ENCODE measurements at regions not wholly inside any gene's neighbourhood (a gene's known extent, or its start where the extent isn't known, plus 50 kb on each side); places are given as distances from the start of the nearest gene placed in this dataset.

DNA sequence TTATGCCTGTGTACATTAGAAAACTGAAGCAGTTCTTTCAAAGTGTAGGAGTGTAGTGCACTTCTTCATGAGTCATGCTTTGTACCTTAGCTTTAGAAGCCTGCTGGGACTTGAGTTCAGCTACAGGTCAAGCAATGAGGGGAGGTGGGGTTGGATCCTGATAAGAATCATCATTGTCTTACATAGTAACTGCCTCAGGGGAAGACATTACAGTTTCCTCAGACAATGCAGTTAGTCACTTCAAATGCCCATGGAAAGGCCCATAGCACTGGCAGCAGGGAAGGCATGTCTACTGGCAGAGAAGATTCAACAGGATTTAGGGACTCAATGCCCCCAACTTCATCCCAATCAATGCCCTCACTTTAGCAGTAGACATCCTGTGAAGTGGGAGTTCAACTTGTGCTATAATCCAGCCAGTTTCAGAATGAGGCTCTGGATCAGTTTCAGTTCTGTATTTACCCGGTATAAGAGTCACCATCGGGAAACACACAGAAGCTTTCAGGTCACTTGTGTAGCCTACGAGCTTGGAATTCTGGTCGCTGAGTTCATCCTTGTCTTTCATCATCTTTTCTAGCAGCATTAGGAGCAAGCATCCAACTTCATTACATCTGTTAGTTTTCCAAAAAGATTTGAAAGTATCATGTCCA is 1216.5 kb downstream of the RAPGEF2 start:
- H3K27me3 ChIP-seq (ENCODE audit: low read length): no peaks in the 10 kb centered on the region
- no peak overlapping the region for H3K9ac ChIP-seq (ENCODE audit: low read length)
- H3K4me2 ChIP-seq (ENCODE audit: low read depth, low read length, poor library complexity, severe bottlenecking): no peak overlapping the region
- no peaks in the 10 kb centered on the region for H3K4me1 ChIP-seq (ENCODE audit: low read length)
- no peak overlapping the region for H3K4me3 ChIP-seq (ENCODE audit: low read length)
- no peak overlapping the region for H2AFZ ChIP-seq (ENCODE audit: low read length)
- H3K27ac ChIP-seq (ENCODE audit: low read length): no peak overlapping the region
- no peaks in the 10 kb centered on the region for H3K36me3 ChIP-seq (ENCODE audit: insufficient read depth, low read length)
- no peaks in the 10 kb centered on the region for H3K9me2 ChIP-seq (replicated peaks; ENCODE audit: insufficient read depth, low read length)
- H3K79me2 ChIP-seq (ENCODE audit: low read length): no peaks in the 10 kb centered on the region
- H4K20me1 ChIP-seq (ENCODE audit: insufficient read depth, low read depth, low read length): no peaks in the 10 kb centered on the region
- peaks cover 40% of the 10 kb centered on the region for H3K9me3 ChIP-seq (ENCODE audit: low read length)
- DNase-seq: no peak

DNA sequence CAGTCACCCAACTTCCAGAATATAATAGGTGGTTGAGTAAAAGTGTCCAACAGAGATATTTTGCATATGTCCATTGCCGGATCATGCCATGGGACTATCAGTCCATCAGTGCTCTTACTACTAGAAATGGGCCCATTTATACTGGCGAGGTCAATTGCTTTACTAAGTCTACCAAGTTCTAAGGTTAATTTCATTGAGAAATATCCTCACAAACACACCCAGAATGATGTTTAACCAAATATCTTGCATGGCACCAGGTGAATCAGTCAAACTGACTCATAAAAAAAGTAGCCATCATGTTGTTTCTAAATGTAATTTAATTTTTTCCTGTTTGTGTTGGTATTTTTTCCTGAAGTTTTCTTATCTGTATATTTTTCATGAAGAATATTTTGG is 1217.0 kb downstream of the RAPGEF2 start:
- H3K4me1 ChIP-seq (ENCODE audit: low read length): no peaks in the 10 kb centered on the region
- no peak for DNase-seq

DNA sequence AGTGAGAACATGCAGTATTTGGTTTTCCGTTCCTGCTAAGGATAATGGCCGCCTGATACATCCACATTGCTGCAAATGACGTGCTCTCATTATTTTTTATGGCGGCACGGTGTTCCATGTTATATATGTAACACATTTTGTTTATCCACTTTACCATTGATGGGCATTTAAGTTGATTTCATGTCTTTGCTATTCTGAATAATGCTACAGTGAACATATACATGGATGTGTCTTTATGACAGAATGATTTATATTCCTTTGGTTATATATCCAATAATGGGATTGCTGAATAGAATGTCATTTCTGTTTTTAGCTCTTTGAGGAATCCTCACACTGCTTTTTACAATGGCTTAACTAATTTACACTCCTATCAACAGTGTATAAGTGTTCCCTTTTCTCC is 1223.2 kb downstream of the RAPGEF2 start:
- Histone ChIP-seq H3K4me2 (ENCODE audit: low read depth, low read length, poor library complexity, severe bottlenecking) (no peak overlapping the region), H3K36me3 (ENCODE audit: insufficient read depth, low read length) (no peaks in the 10 kb centered on the region), H3K27ac (ENCODE audit: low read length) (no peak overlapping the region), H3K9me2 (replicated peaks; ENCODE audit: insufficient read depth, low read length) (no peaks in the 10 kb centered on the region; the same call in 1 of the 2 replicates), H2AFZ (ENCODE audit: low read length) (no peak overlapping the region), H3K4me3 (ENCODE audit: low read length) (no peak overlapping the region), H3K4me1 (ENCODE audit: low read length) (no peaks in the 10 kb centered on the region), H4K20me1 (ENCODE audit: insufficient read depth, low read depth, low read length) (no peaks in the 10 kb centered on the region), H3K9ac (ENCODE audit: low read length) (no peak overlapping the region), H3K9me3 (ENCODE audit: low read length) (peaks cover 24% of the 10 kb centered on the region), H3K27me3 (ENCODE audit: low read length) (no peaks in the 10 kb centered on the region), H3K79me2 (ENCODE audit: low read length) (no peaks in the 10 kb centered on the region)
- DNase-seq: no peak

More for the DNA sequence above, 1217.0 kb downstream of the RAPGEF2 start:
- no peaks in the 10 kb centered on the region for H4K20me1 ChIP-seq (ENCODE audit: insufficient read depth, low read depth, low read length)
- peaks cover 39% of the 10 kb centered on the region for H3K9me3 ChIP-seq (ENCODE audit: low read length)
- H3K27ac ChIP-seq (ENCODE audit: low read length): no peak overlapping the region
- no peak overlapping the region for H3K9ac ChIP-seq (ENCODE audit: low read length)
- no peaks in the 10 kb centered on the region for H3K79me2 ChIP-seq (ENCODE audit: low read length)
- H3K9me2 ChIP-seq (replicated peaks; ENCODE audit: insufficient read depth, low read length): no peaks in the 10 kb centered on the region
- H2AFZ ChIP-seq (ENCODE audit: low read length): no peak overlapping the region
- no peaks in the 10 kb centered on the region for H3K36me3 ChIP-seq (ENCODE audit: insufficient read depth, low read length)
- no peaks in the 10 kb centered on the region for H3K27me3 ChIP-seq (ENCODE audit: low read length)
- no peak overlapping the region for H3K4me3 ChIP-seq (ENCODE audit: low read length)
- no peak overlapping the region for H3K4me2 ChIP-seq (ENCODE audit: low read depth, low read length, poor library complexity, severe bottlenecking)

DNA sequence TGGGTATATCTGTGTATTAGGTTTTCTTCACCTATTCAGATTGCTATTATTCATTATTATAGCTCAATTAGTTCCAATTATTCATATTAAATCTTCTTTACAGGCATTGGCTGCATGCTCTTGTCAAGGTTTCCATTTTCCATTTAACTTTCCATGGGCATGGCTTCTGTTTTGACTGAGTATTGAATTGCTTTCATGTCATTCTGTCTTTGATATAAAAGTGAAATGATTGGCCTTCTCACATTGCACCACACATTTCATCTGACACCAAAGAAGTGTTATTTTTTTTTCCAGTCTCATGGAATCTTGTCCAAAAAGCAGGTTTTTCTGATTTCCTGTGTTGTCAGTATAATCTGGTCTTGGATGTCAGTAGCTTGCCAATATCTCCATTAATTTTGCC is 1244.3 kb downstream of the RAPGEF2 start:
- DNase-seq: no peak
- Histone ChIP-seq H3K79me2 (ENCODE audit: low read length) (no peaks in the 10 kb centered on the region), H3K9me2 (replicated peaks; ENCODE audit: insufficient read depth, low read length) (no peaks in the 10 kb centered on the region), H4K20me1 (ENCODE audit: insufficient read depth, low read depth, low read length) (no peaks in the 10 kb centered on the region), H3K4me3 (ENCODE audit: low read length) (no peak overlapping the region), H3K27me3 (ENCODE audit: low read length) (no peaks in the 10 kb centered on the region), H3K4me1 (ENCODE audit: low read length) (no peaks in the 10 kb centered on the region), H3K36me3 (ENCODE audit: insufficient read depth, low read length) (no peaks in the 10 kb centered on the region), H3K9me3 (ENCODE audit: low read length) (peaks cover 45% of the 10 kb centered on the region), H2AFZ (ENCODE audit: low read length) (no peak overlapping the region), H3K4me2 (ENCODE audit: low read depth, low read length, poor library complexity, severe bottlenecking) (no peak overlapping the region), H3K9ac (ENCODE audit: low read length) (no peak overlapping the region), H3K27ac (ENCODE audit: low read length) (no peak overlapping the region)

DNA sequence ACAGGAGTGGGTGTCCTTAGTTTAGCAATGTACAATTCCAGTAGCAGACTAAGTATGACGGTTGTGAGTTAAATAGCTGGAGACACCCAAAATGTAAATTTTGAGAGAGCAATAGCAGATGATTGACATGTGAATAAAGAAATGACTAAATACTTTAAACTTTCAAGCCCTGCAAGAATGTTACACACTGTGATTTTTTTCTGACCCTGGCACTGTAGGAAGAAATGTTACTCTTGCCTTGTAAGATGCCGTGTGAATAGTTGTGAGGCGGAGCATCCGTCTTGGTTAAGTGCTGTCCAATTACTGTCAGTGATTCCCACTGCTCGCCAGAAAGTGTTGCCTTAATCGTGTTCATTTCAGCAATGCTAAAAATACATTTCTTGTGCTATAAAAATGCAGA is 1248.1 kb downstream of the RAPGEF2 start:
- Histone ChIP-seq H4K20me1 (ENCODE audit: insufficient read depth, low read depth, low read length) (no peaks in the 10 kb centered on the region), H3K79me2 (ENCODE audit: low read length) (no peaks in the 10 kb centered on the region), H3K4me1 (ENCODE audit: low read length) (no peaks in the 10 kb centered on the region), H3K9me2 (replicated peaks; ENCODE audit: insufficient read depth, low read length) (no peaks in the 10 kb centered on the region), H3K27me3 (ENCODE audit: low read length) (no peaks in the 10 kb centered on the region), H3K4me2 (ENCODE audit: low read depth, low read length, poor library complexity, severe bottlenecking) (no peak overlapping the region), H3K27ac (ENCODE audit: low read length) (no peak overlapping the region), H3K9ac (ENCODE audit: low read length) (no peak overlapping the region), H3K36me3 (ENCODE audit: insufficient read depth, low read length) (no peaks in the 10 kb centered on the region), H3K9me3 (ENCODE audit: low read length) (peaks cover 42% of the 10 kb centered on the region), H3K4me3 (ENCODE audit: low read length) (no peak overlapping the region), H2AFZ (ENCODE audit: low read length) (no peak overlapping the region)
- DNase-seq: no peak

DNA sequence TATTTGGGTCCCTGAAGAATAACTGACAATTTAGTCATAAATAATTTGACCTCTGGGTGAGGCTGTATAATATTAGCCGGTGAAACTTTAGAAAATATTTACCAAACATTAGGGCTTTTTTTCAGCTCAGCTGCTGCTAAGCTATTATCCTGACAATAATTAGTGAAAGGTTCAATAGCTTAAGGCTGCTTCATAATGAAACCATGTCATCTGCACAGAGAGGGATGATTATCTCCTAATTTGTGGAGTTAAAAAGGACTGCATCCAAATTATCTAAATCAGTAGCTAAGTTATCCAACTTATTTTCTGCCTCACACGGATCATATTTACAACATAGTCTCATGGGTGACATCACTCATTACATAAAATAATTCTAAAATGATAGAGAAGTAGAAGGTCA is 1249.8 kb downstream of the RAPGEF2 start:
- Histone ChIP-seq H3K27ac (ENCODE audit: low read length) (no peak overlapping the region), H3K9ac (ENCODE audit: low read length) (no peak overlapping the region), H4K20me1 (ENCODE audit: insufficient read depth, low read depth, low read length) (no peaks in the 10 kb centered on the region), H3K9me2 (replicated peaks; ENCODE audit: insufficient read depth, low read length) (no peaks in the 10 kb centered on the region), H3K9me3 (ENCODE audit: low read length) (peaks cover 36% of the 10 kb centered on the region), H3K4me2 (ENCODE audit: low read depth, low read length, poor library complexity, severe bottlenecking) (no peak overlapping the region), H3K4me1 (ENCODE audit: low read length) (no peaks in the 10 kb centered on the region), H3K27me3 (ENCODE audit: low read length) (no peaks in the 10 kb centered on the region), H3K4me3 (ENCODE audit: low read length) (no peak overlapping the region), H3K79me2 (ENCODE audit: low read length) (no peaks in the 10 kb centered on the region), H2AFZ (ENCODE audit: low read length) (no peak overlapping the region), H3K36me3 (ENCODE audit: insufficient read depth, low read length) (no peaks in the 10 kb centered on the region)
- no peak for DNase-seq

DNA sequence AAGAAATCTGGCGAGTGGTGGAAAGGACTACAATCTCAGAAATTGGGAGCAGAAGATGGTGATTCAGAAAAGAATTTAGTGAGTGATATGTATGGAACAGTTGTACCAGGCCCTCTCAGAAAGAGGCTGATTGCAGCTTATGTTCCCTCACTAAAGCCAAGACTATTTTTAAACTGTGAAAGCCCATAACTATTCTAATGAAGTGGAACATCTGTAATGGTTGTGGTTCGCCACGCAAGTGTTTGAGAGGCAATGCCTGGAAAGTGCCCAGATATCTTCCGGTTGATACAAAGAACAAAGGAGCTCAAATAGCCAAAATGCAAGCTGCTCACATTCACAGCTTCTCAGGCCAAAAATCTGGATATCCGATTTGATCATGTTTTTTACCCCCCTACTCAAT is 1250.7 kb downstream of the RAPGEF2 start:
- Histone ChIP-seq H3K79me2 (ENCODE audit: low read length) (no peaks in the 10 kb centered on the region), H3K27me3 (ENCODE audit: low read length) (no peaks in the 10 kb centered on the region), H3K4me2 (ENCODE audit: low read depth, low read length, poor library complexity, severe bottlenecking) (no peak overlapping the region), H3K4me3 (ENCODE audit: low read length) (no peak overlapping the region), H3K4me1 (ENCODE audit: low read length) (no peaks in the 10 kb centered on the region), H3K9ac (ENCODE audit: low read length) (no peak overlapping the region), H3K9me3 (ENCODE audit: low read length) (peaks cover 39% of the 10 kb centered on the region), H3K9me2 (replicated peaks; ENCODE audit: insufficient read depth, low read length) (no peaks in the 10 kb centered on the region), H3K36me3 (ENCODE audit: insufficient read depth, low read length) (no peaks in the 10 kb centered on the region), H3K27ac (ENCODE audit: low read length) (no peak overlapping the region), H2AFZ (ENCODE audit: low read length) (no peak overlapping the region), H4K20me1 (ENCODE audit: insufficient read depth, low read depth, low read length) (no peaks in the 10 kb centered on the region)
- DNase-seq: no peak

DNA sequence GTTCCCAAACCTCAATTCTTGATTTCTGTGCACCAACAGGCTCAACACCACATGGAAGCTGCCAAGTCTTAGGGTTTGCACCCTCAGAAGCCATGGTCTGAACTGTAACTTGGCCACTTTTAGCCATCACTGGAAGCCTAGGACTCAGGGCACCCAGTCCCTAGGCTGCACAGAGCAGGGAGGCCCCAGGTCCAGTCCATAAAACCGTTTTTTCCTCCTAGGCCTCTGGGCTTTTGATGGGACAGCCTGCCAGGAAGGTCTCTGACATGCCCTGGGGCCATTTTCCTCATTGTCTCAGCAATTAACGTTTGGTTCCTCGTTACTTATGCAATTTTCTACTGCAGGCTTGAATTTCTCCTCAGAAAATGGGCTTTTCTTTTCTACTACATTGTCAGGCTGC is 1259.6 kb downstream of the RAPGEF2 start:
- no peak overlapping the region for H3K4me2 ChIP-seq (ENCODE audit: low read depth, low read length, poor library complexity, severe bottlenecking)
- peaks cover 38% of the 10 kb centered on the region for H3K9me3 ChIP-seq (ENCODE audit: low read length)
- no peaks in the 10 kb centered on the region for H3K79me2 ChIP-seq (ENCODE audit: low read length)
- no peak overlapping the region for H3K4me3 ChIP-seq (ENCODE audit: low read length)
- no peak overlapping the region for H3K9ac ChIP-seq (ENCODE audit: low read length)
- H3K36me3 ChIP-seq (ENCODE audit: insufficient read depth, low read length): no peaks in the 10 kb centered on the region
- DNase-seq: no peak
- H3K27ac ChIP-seq (ENCODE audit: low read length): no peak overlapping the region
- no peaks in the 10 kb centered on the region for H3K4me1 ChIP-seq (ENCODE audit: low read length)
- H3K27me3 ChIP-seq (ENCODE audit: low read length): no peaks in the 10 kb centered on the region
- H2AFZ ChIP-seq (ENCODE audit: low read length): no peak overlapping the region
- H3K9me2 ChIP-seq (replicated peaks; ENCODE audit: insufficient read depth, low read length): no peaks in the 10 kb centered on the region
- H4K20me1 ChIP-seq (ENCODE audit: insufficient read depth, low read depth, low read length): no peaks in the 10 kb centered on the region

DNA sequence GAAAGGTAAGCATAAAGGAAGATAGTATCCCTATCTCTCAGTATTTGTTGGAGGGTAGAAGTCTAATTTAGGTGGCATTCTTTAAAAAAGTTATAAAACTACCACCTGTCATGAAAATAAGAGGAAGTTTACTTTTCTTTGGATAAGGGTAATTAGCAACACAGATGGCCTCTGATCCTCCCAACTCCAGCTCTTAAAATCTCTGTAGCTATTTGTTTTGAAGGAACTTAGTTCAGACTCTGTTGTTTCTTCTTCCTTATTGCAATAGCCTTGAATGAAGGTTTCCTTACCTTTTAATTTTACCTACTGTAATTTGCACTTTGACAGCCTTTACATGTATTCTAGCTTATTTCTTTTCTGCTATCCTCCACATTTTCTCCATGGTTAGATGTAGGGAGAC is 1261.3 kb downstream of the RAPGEF2 start:
- Histone ChIP-seq H3K36me3 (ENCODE audit: insufficient read depth, low read length) (no peaks in the 10 kb centered on the region), H2AFZ (ENCODE audit: low read length) (no peak overlapping the region), H3K9me3 (ENCODE audit: low read length) (peaks cover 36% of the 10 kb centered on the region), H3K4me2 (ENCODE audit: low read depth, low read length, poor library complexity, severe bottlenecking) (no peak overlapping the region), H3K9me2 (replicated peaks; ENCODE audit: insufficient read depth, low read length) (no peaks in the 10 kb centered on the region), H3K9ac (ENCODE audit: low read length) (no peak overlapping the region), H3K27ac (ENCODE audit: low read length) (no peak overlapping the region), H3K4me3 (ENCODE audit: low read length) (no peak overlapping the region), H4K20me1 (ENCODE audit: insufficient read depth, low read depth, low read length) (no peaks in the 10 kb centered on the region), H3K79me2 (ENCODE audit: low read length) (no peaks in the 10 kb centered on the region), H3K27me3 (ENCODE audit: low read length) (no peaks in the 10 kb centered on the region), H3K4me1 (ENCODE audit: low read length) (no peaks in the 10 kb centered on the region)
- DNase-seq: no peak

Measured in Karpas-422 (cell line).